ENCODE measurements at regions not wholly inside any gene's neighbourhood (a gene's known extent, or its start where the extent isn't known, plus 50 kb on each side); places are given as distances from the start of the nearest gene placed in this dataset.

DNA sequence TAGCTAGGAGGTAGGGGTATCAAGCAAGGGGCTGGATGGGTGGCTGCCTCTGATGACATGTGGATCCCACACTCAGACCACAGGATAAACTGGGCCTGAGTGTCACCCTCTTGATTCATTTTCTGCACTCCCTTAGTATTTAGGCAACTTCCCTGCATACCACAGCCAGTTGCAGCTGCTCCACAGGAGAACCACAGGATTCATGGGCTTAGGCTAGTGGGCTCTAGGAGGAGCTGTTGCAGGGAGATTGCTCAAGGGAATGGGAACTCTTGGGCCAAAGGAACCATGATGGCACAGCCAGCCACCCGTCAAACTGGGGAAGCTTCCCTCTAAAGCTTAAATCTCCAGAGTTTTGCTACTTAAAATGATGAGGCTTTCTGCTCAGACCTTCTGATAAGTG is 269.7 kb upstream of the ASIC2 start:
- Histone ChIP-seq H3K9me3 (ENCODE audit: control insufficient read depth in 4 of 4, low read length in 3 of 4) (peaks cover 0 to 3% (median 2%) of the 10 kb centered on the region in 4 donors), H3K27me3 (ENCODE audit: control insufficient read depth in 4 of 4, insufficient read depth in 4 of 4, low read length in 3 of 4) (no peaks in the 10 kb centered on the region), H3K4me1 (ENCODE audit: control insufficient read depth in 4 of 4, insufficient read depth in 4 of 4, low read length in 3 of 4) (no peaks in the 10 kb centered on the region), H3K36me3 (ENCODE audit: control insufficient read depth in 4 of 4, insufficient read depth in 3 of 4, low read depth in 1 of 4, low read length in 3 of 4) (no peaks in the 10 kb centered on the region), H3K9ac (ENCODE audit: low read depth in 1 of 2, low read length in 2 of 2) (no peak overlapping the region), H3K4me3 (ENCODE audit: low read depth in 1 of 3, low read length in 3 of 3) (no peak overlapping the region), H3K27ac (ENCODE audit: low read depth in 1 of 2, low read length in 2 of 2) (no peak overlapping the region)
- no peak for TF ChIP-seq JUND (IDR thresholded peaks at IDR 0.05)
- TF ChIP-seq RAD21 (IDR thresholded peaks at IDR 0.05) = peak in 1 of 2 donors; percentile 10
- no peak for DNase-seq (ENCODE audit: low spot score)
- 44% methylated on average over 1 of the region's 1 CpG for WGBS

DNA sequence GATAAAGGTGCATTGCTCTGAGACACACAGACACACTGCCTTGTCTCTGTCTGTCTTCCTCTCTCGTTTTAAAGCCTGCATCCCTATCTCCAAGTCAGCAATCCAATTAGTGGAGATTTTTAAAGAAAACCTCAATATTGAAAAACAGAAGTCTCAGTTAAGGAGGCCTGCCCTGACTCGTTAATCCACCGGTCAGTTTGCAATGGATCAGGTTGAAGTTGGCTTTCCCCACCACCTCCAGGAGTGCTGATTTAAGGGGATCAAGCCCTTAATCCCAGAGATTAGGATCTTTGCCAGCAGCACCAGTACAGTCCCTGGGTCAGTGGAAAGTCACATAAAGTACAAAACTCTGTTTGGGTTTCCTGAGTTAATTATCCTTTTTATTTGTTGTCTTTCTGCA is 271.1 kb upstream of the ASIC2 start:
- Histone ChIP-seq H3K9ac (ENCODE audit: low read depth in 1 of 2, low read length in 2 of 2) (no peak overlapping the region), H3K4me1 (ENCODE audit: control insufficient read depth in 4 of 4, insufficient read depth in 4 of 4, low read length in 3 of 4) (no peaks in the 10 kb centered on the region), H3K27ac (ENCODE audit: low read depth in 1 of 2, low read length in 2 of 2) (no peak overlapping the region), H3K36me3 (ENCODE audit: control insufficient read depth in 4 of 4, insufficient read depth in 3 of 4, low read depth in 1 of 4, low read length in 3 of 4) (no peaks in the 10 kb centered on the region), H3K4me3 (ENCODE audit: low read depth in 1 of 3, low read length in 3 of 3) (no peak overlapping the region), H3K27me3 (ENCODE audit: control insufficient read depth in 4 of 4, insufficient read depth in 4 of 4, low read length in 3 of 4) (no peaks in the 10 kb centered on the region), H3K9me3 (ENCODE audit: control insufficient read depth in 4 of 4, low read length in 3 of 4) (no peaks in the 10 kb centered on the region)
- DNase-seq (ENCODE audit: low spot score) = no peak
- WGBS = 65% methylated on average over 3 of the region's 3 CpGs
- TF ChIP-seq, protein P1, sequence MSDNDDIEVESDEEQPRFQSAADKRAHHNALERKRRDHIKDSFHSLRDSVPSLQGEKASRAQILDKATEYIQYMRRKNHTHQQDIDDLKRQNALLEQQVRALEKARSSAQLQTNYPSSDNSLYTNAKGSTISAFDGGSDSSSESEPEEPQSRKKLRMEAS (IDR thresholded peaks at IDR 0.05) = no peak
- TF ChIP-seq RXRA (IDR thresholded peaks at IDR 0.05) = no peak
- TF ChIP-seq, protein P2, sequence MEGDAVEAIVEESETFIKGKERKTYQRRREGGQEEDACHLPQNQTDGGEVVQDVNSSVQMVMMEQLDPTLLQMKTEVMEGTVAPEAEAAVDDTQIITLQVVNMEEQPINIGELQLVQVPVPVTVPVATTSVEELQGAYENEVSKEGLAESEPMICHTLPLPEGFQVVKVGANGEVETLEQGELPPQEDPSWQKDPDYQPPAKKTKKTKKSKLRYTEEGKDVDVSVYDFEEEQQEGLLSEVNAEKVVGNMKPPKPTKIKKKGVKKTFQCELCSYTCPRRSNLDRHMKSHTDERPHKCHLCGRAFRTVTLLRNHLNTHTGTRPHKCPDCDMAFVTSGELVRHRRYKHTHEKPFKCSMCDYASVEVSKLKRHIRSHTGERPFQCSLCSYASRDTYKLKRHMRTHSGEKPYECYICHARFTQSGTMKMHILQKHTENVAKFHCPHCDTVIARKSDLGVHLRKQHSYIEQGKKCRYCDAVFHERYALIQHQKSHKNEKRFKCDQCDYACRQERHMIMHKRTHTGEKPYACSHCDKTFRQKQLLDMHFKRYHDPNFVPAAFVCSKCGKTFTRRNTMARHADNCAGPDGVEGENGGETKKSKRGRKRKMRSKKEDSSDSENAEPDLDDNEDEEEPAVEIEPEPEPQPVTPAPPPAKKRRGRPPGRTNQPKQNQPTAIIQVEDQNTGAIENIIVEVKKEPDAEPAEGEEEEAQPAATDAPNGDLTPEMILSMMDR (IDR thresholded peaks at IDR 0.05; ENCODE audit: low read depth, low read length, missing input control) = no peak
- TF ChIP-seq FOXA2 (IDR thresholded peaks at IDR 0.05) = no peak
- TF ChIP-seq SP1 (IDR thresholded peaks at IDR 0.05) = no peak
- TF ChIP-seq GABPA (IDR thresholded peaks at IDR 0.05 in 1 of 2, conservative IDR thresholded peaks at IDR 0.05 in 1 of 2) = no peak
- TF ChIP-seq, protein P3, sequence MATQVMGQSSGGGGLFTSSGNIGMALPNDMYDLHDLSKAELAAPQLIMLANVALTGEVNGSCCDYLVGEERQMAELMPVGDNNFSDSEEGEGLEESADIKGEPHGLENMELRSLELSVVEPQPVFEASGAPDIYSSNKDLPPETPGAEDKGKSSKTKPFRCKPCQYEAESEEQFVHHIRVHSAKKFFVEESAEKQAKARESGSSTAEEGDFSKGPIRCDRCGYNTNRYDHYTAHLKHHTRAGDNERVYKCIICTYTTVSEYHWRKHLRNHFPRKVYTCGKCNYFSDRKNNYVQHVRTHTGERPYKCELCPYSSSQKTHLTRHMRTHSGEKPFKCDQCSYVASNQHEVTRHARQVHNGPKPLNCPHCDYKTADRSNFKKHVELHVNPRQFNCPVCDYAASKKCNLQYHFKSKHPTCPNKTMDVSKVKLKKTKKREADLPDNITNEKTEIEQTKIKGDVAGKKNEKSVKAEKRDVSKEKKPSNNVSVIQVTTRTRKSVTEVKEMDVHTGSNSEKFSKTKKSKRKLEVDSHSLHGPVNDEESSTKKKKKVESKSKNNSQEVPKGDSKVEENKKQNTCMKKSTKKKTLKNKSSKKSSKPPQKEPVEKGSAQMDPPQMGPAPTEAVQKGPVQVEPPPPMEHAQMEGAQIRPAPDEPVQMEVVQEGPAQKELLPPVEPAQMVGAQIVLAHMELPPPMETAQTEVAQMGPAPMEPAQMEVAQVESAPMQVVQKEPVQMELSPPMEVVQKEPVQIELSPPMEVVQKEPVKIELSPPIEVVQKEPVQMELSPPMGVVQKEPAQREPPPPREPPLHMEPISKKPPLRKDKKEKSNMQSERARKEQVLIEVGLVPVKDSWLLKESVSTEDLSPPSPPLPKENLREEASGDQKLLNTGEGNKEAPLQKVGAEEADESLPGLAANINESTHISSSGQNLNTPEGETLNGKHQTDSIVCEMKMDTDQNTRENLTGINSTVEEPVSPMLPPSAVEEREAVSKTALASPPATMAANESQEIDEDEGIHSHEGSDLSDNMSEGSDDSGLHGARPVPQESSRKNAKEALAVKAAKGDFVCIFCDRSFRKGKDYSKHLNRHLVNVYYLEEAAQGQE (IDR thresholded peaks at IDR 0.05) = no peak
- no peak for TF ChIP-seq TAF1 (conservative IDR thresholded peaks at IDR 0.05)
- TF ChIP-seq HNF4A (conservative IDR thresholded peaks at IDR 0.05) = no peak
- TF ChIP-seq JUND (IDR thresholded peaks at IDR 0.05) = no peak
- TF ChIP-seq, protein P4, sequence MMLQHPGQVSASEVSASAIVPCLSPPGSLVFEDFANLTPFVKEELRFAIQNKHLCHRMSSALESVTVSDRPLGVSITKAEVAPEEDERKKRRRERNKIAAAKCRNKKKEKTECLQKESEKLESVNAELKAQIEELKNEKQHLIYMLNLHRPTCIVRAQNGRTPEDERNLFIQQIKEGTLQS (IDR thresholded peaks at IDR 0.05) = no peak
- TF ChIP-seq HNF4G (IDR thresholded peaks at IDR 0.05) = no peak

DNA sequence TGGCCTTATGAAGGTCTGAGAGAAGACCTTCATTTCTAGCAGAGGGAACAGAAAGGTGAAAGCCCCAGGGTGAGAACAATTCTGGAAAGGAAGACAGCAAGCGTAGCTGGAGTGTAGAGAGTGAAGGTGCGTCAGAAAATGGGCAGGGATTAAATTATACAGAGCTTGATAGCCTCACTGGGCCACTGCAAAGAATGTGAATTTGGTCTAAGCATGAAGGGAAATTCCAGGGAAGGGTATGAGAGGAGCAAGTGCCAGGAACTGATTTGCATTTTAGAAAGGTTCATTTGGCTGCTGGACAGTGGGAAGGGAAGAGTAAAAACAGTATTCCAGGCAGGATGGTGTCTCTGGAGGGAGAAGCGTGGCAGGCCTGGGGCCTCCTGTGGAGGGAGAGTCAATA is 274.1 kb upstream of the ASIC2 start:
- H3K9me3 ChIP-seq (ENCODE audit: control insufficient read depth in 4 of 4, low read length in 3 of 4) = no peaks in the 10 kb centered on the region
- H3K36me3 ChIP-seq (ENCODE audit: control insufficient read depth in 4 of 4, insufficient read depth in 3 of 4, low read depth in 1 of 4, low read length in 3 of 4) = no peaks in the 10 kb centered on the region
- H3K4me3 ChIP-seq (ENCODE audit: low read depth in 1 of 3, low read length in 3 of 3) = no peak overlapping the region
- H3K9ac ChIP-seq (ENCODE audit: low read depth in 1 of 2, low read length in 2 of 2) = no peak overlapping the region
- peaks cover 0 to 3% (median 0%) of the 10 kb centered on the region in 4 donors for H3K27me3 ChIP-seq (ENCODE audit: control insufficient read depth in 4 of 4, insufficient read depth in 4 of 4, low read length in 3 of 4)
- no peak overlapping the region for H3K27ac ChIP-seq (ENCODE audit: low read depth in 1 of 2, low read length in 2 of 2)
- no peaks in the 10 kb centered on the region for H3K4me1 ChIP-seq (ENCODE audit: control insufficient read depth in 4 of 4, insufficient read depth in 4 of 4, low read length in 3 of 4)
- no peak for DNase-seq (ENCODE audit: low spot score)
- WGBS = 73% methylated on average over 3 of the region's 3 CpGs
- no peak for TF ChIP-seq JUND (IDR thresholded peaks at IDR 0.05)
- TF ChIP-seq, protein P3 (IDR thresholded peaks at IDR 0.05) = no peak
- TF ChIP-seq FOXA1 (IDR thresholded peaks at IDR 0.05) = no peak
- TF ChIP-seq HNF4G (IDR thresholded peaks at IDR 0.05) = no peak
- no peak for TF ChIP-seq RXRA (IDR thresholded peaks at IDR 0.05)
- no peak for TF ChIP-seq FOXA2 (IDR thresholded peaks at IDR 0.05)
- TF ChIP-seq, protein P2 (IDR thresholded peaks at IDR 0.05; ENCODE audit: low read depth, low read length, missing input control) = no peak
- no peak for TF ChIP-seq EGR1 (IDR thresholded peaks at IDR 0.05; ENCODE audit: low read depth in 2 of 2)
- TF ChIP-seq, protein P1 (IDR thresholded peaks at IDR 0.05) = no peak
- no peak for TF ChIP-seq SP1 (IDR thresholded peaks at IDR 0.05)
- TF ChIP-seq RAD21 (IDR thresholded peaks at IDR 0.05) = no peak

Measured in liver (tissue), 8 donors.